HG03025 (cell line): ENCODE measurements at regions not wholly inside any gene's neighbourhood (a gene's known extent, or its start where the extent isn't known, plus 50 kb on each side); places are given as distances from the start of the nearest gene placed in this dataset.

Source experiments
- ATAC-seq: cut with Tn5 transposase; IDR thresholded peaks from one replicate; pipeline ENCODE4 v1.9.1; 2021; ENCODE audit warnings: mild to moderate bottlenecking, moderate library complexity; ENCODE audit not compliant: unreplicated experiment, low FRiP score

DNA sequence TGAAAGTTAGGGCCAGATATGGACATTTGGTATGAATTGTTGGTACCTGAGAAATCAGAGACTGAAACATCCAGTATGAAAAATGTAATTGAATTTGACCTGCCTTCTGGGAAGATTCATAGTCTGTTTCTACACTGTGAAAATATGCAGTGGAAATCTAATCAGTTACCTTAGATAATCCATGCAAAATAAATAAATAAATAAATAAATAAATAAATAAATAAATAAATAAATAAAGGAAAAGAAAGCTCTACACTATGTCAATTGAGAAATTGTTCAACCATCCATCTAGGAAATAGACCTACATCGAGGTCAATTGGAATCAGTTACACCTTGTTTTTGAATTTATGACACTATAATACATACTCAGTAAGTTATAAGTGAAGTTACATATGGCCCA is 252.3 kb downstream of the VGLL3 start:
- no peak for ATAC-seq

DNA sequence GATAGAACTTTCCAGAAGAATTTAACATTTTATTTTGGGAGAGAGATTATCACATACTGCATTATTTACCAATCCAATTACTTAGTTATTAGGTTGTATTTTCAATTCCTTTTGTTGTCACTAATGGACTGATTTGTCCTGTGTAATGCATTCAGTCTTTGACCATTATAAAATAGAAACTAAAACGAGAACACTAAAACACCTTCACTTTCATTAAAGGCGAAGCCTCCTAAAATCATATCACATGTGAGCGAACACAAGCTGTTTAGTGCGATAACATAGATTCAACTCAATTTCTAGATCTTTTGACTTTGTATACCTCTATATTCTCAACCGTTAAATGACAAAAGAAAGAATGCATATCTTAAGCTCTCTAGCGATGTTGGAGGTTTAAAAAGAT is 253.4 kb downstream of the VGLL3 start:
- ATAC-seq = no peak

DNA sequence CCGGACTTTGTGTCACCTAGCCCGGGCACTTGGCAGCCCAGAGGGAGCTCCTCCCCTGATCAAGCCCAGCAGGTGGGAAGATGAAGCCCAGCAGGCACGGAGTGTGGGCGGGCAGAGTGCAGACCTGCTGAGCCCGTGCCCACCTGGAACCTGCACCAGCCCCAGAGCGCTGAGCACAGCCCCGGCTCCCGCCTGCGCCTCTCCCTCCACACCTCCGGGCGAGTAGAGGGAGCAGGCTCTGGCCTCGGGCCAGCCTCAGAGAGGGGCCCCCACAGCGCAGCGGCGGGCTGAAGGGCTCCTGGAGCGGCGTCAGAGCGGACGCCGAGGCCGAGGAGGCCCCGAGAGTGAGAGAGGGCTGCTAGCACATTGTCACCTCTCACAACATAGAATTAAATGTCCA is 257.7 kb downstream of the VGLL3 start:
- ATAC-seq = no peak

DNA sequence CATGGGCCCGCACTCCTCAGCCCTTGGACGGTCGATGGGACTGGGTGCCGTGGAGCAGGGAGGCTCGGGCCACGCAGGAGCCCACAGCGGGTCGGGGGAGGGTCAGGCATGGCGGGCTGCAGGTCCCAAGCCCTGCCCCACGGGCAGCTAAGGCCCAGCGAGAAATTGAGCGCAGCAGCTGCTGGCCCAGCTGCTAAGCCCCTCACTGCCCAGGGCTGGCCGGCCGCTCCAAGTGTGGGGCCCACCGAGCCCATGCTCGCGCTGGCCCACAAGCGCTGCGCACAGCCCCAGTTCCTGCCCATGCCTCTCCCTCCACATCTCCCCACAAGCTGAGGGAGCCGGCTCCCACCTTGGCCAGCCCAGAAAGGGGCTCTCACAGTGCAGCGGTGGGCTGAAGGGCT is 259.4 kb downstream of the VGLL3 start:
- ATAC-seq = no peak

DNA sequence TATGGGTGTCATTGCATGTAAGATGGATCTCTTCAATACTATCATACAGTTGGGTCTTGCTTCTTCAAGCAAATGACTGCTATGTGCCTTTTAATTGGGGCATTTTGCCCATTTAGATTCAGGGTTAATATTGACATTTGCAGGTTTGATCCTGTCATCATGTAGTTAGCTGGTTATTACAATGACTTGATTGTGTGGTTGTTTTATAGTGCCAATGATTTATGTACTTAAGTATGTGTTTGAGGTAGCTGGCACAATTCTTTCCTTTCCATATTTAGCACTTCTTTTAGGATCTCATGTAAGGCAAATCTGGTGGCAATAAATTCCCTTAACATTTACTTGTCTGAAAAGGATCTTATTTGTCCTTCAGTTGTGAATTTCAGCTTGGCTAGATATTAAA is 267.5 kb downstream of the VGLL3 start:
- no peak for ATAC-seq

DNA sequence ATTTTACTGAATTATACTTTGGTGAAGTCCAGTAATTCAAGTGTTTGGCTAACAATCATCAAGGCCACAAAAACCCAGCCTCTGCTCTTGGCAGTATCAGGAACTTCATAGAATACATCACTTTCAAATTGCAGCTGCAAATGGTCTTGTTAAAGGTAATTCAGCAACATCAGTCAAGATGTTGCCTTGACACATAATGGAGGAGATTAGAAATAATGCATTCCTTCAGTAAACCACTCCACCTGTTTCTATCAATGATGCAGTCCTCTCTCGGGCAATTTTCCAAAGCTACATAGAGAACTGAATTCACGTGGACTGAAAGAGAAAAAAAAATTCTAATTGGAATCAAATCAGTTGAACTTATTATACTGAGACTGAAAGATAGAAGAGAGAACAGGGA is 279.3 kb downstream of the VGLL3 start:
- ATAC-seq = no peak

DNA sequence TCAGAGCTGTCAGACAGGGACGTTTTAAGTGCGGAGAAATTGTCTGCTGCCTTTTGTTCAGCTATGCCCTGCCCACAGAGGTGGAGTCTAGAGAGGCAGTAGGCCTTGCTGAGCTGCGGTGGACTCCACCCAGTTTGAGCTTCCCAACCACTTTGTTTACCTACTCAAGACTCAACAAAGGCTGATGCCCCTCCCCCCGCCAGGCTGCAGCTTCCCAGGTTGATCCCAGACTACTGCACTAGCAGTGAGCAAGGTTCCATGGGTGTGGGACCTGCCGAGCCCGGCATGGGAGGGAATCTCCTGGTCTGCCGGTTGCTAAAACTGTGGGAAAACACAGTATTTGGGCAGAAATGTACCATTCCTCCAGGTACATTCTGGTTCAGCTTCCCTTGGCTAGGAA is 282.1 kb downstream of the VGLL3 start:
- ATAC-seq = no peak

DNA sequence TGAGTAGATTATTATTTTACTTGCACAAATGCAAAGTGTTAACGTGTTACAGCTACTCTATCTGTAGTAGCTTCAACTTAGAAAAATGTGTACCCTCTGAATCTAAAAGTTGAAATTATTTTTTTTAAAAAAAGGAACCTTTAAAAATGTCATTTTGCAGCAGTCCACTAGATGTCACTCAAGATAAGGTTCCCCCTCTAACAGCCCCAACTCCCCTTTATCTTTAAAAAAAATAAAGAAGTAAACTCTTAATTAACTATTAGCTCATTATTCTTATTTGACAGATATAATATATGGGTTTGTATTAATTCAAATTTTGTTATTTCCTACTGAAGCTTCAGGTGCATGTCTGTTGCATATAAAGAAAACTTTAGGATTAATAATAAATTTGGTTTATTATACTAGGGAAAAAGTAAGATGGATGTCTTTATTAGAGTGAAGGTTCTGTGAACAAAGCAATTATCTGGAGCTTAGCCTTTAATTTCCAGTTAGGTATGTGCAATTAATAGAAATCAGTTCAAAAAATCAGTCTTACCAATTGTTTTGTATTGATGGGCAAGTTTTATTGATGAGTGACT is 288.5 kb downstream of the VGLL3 start:
- no peak for ATAC-seq

DNA sequence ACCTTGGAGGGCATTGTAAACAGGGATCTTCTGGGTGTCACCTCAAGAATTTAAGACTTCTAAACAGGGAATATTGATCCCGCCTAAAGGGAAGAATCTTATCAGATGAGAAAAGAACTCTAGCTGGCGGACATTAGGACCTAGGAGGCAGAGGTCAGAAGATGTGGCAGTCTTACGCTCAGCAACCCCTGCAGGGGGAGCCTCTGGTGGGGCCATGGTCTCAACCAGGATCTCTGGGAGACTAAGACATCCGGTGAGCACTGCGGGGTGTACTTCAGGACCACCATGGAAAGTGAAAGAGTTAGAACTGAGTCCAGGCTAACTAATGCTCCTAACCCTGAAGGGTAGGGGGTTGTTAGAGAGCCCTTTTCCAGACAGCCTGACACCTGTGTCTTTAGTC is 295.2 kb downstream of the VGLL3 start:
- ATAC-seq = no peak

DNA sequence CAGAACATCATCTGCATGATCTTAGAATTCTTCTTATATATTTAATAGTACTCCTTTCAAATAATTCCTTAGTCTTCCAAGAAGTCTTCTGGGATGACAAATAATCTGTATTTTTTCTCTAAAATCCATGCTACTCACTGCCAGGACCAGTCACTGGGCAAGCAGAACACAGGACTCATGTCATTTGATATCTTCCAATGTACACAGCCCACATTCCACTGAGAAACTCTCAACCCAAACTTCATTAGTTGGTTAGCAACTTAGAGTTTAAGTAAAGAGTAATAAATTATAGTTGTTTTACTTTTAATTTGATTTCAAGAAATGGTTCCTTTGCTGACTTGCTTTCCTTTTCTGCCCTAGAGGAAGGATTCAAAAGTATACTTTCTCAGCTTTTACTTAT is 317.0 kb downstream of the VGLL3 start:
- ATAC-seq = no peak

DNA sequence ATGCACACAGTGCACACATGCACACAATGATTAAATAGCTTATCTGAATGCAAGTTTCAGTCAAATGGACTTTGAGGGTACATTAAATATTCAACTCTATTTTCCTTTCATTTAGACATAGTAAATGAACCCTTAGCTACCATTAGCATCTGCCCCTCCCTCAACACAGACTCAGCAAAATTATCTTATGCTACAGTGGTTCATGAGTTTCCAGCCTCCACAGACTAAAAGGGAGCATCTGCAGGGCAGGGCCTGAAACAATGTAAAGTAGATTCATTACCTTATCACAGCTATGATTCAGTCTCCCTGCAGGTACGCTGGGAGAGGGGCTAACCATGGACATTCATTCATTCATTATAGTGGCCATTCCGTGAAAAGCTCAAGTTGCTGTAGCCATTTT is 329.1 kb downstream of the VGLL3 start:
- no peak for ATAC-seq

DNA sequence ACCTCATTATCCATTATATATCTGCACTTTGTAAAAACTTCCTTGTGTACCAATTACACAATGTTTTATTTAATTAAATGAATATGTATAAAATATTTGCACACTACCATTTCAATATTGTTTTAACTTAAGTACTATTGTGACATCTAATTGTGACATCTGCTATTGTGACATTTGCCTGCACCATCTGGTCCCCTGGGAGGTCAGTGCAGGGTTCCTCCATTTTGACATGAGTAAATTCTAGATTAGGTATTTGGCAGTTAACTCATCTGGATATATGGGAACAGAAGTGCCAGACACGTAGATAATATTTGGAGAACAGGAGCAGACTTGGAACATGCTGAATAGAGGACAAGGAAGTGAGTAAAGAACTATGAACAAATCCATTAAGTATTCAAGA is 332.1 kb downstream of the VGLL3 start:
- no peak for ATAC-seq

DNA sequence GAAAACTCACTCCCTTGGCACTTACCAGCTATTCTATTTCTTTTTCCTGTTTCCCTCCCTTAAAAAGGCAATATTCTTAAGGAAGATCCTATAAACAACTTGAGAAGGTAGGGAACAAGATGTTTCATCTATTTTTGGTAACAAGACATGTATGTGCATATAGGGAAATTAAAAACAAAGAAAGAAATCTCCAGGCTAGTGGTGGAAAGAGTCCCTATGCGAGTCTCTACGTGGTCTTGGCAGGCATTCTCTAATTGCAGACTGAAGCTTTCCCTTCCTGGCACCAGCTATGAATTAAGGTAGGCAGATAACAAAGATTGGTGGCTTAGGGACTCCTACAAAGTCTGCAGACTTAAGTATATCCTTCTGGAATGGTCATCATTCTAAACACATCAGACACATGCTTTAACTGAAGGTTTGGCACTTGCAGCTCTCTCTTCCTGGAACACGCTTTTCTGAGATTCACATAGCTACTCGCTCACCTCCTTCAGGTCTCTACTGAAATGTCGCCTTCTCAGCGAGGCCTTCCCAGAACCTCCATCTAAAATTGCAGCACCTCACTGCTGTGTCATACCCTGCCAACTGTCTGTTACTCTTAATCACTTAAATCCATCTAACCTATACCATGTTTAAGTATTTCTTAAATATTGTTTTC is 336.0 kb downstream of the VGLL3 start:
- no peak for ATAC-seq

DNA sequence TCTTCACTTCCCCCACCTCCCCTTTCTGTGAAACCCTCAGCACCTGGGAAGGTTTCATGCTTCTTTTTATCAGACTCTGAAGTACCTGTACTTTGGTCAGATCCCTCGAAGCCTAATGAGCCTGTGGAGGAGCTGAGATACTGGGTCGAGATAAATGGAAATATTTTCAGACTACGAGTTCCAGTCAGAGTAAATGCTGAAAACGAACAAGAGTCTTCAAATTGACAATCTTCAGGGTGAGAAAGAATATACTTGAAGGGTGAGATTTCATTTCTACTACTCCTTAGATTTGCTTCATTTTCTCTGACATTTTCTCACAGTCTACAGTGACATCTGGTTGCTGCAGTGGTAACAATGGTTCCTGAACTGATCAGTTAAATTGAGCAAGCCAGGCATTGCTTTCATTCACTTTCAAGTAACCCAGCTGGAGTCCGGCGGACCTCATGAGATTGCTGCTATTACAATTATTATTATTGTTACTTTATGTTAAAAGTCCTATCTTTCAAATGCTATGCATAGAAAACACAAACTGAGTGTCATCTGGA is 337.2 kb downstream of the VGLL3 start:
- ATAC-seq = no peak

DNA sequence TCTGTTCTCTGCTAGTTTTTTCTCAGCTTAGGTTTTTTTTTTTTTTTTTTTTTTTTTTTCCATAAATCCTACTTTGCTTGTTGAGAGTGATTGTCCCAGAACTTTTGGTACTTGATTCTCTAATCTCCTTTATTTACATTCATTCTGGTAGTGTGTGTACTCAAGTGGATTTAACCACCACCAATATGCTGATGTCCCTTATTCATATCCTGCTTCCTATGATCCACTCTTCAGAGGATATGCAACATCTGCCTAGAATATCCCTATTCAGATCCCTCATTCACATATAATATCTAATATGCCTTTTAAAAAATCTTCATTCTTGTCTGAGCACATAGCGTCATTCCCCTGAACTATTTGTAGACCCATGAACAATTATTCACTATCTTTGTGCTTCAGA is 342.9 kb downstream of the VGLL3 start:
- ATAC-seq = no peak

DNA sequence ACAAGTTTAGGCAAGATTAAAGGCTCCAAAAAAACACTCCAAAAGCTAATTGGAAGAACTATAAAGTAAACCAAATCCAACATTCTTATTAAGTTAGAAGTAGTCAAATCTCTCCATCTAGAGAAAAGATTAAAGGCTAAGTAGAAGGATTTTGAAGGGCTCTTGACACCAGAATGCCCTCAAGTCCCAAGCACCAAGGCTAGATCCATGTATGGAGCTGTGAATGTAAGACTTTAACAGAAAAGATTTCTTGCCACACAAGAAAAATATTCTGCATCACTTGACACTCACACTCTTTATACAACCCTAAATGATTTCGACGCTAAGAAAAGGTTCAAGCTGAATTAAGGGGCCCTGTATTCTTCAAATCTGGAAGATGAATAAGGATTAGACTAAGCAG is 345.2 kb downstream of the VGLL3 start:
- ATAC-seq = no peak

DNA sequence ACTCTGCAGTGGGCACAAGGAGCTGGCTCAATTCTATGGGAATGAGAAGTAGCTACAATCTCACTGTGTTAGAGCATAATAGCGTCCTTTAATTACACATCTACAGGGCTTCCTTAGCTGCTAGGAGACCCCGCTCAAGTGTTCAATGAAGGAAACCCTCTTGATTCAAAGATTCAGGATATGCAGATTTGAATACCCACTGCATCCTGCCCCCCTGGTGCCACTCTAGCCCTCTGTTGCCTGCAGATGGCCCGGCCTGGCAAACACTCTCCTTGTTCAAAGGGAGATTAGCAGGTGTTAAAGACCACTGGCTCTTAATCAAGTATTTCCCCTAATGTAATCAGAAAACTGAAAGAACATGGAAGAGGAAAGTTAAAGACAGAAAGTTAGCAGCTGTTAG is 356.6 kb downstream of the VGLL3 start:
- no peak for ATAC-seq

DNA sequence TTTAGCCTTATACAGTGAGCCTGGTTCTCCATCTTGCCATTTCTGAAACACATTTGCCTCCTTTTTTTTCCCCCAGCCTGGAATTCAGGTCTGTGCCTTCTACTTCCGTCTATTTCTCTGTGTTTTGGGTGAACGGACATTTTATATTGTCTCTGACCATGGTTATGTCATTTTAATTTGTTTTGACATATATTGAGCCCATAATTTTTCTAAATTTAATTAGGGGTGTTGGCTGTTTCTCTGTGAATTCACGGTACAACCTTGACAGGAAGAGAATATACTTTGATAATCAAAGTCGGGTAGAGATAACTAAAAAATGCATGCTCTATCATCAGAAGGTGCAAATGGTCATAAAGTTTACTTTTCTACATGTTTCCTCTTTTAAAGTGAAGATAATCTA is 361.4 kb downstream of the VGLL3 start:
- no peak for ATAC-seq

DNA sequence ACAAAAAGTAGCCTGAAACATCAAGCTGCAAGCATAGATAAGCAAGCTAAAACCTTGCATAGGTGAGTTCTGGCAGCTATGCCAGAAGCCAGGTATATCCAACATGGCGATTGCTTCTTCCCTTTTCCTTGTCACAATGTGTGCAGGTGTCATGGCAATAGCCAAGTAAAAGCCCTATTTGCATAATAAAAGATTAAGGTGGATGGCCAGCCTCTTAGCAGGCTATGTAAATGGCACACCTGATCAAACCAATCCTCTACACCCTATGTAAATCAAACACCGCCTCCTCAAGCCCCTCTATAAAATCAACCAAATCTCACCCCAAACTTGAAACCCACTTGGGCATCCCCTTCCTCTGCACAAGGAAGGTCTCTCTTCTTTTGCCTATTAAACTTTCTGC is 366.8 kb downstream of the VGLL3 start:
- ATAC-seq = no peak

DNA sequence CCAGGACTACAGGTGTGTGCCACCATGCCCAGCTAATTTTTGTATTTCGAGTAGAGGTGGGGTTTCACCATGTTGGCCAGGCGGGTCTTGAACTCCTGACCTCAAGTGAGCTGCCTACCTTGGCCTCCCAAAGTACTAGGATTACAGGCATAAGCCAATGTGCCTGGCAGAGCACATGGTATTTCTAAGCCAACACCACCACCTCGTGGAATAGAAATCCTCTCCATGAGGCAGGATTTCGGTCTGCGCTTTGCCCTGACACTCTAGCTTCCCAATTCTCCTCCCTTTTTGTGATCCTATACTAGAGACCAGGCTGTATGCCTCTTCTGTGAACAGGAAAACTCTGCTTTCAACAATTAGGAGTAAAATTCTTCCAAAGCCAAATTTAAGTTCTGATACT is 372.2 kb downstream of the VGLL3 start:
- no peak for ATAC-seq

DNA sequence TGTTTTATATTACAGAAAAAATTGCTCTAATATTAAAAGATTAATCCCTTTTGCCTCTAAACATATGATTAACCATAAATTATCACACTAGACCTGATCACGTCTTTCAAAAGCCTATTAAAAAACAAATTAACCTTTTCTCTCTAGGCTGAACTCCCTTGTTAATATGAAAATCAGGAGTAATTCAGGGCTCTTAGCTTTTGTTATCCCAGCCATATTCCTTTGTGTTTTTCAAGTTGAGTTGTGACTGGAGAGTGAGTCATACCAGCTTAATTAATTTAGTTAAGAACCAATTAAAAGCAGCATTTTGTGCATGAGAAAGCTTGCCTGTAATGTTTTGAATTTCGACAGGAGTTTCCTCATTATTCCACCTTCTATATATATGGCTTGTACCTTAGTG is 385.8 kb downstream of the VGLL3 start:
- ATAC-seq = no peak

DNA sequence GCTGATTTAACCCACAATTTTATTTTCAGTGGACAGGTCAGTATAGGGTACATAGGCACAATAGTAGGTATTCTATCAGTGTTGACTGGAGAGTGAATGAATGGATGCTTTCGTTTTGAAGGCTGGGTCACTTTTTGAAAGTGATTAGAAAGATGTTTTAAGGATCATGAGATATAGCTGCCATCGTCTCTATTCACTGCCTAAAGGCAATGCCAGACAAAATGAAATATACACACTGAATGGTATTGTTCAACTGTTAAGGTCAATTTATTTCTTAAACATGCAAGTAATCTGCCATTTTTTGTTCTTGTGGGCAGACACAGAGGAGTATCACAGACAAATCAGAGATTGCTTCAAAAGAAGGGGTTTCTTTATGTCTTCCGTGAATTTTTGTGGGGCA is 395.3 kb downstream of the VGLL3 start:
- no peak for ATAC-seq

DNA sequence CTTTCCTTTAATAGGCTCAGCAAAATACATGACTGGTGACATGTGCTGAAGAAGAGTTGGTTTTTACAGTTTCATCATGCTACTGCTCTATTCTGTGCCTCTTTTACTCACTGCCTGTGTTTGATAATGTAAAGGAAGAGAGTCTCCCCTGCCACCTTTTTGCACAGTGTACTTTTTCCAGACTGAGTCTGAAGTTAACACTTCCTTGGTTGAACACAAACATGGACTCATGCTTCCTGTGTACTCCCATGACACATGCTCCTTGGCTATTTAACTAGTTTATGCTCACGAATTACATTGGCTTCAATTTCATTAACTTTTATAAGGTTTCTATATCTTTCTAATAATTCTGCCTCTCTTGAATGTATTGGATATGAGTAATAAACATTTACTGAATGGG is 396.1 kb downstream of the VGLL3 start:
- no peak for ATAC-seq
